CD4-positive, alpha-beta T cell treated with Interleukin-4 for 1 hour (primary cell): ENCODE measurements at regions not wholly inside any gene's neighbourhood (a gene's known extent, or its start where the extent isn't known, plus 50 kb on each side); places are given as distances from the start of the nearest gene placed in this dataset.
"Not testable (repeated sequence)": the region's sequence is repeated elsewhere in the genome, so short reads cannot be mapped to it uniquely, and the experiment has no call there.

Experiments
- DNase-seq, 2 donors: peaks; one replicate each; pipeline ENCODE4 v3.0.0-alpha.2; 2020 to 2022

GRCh38 chr10:124176349-124177179 lies 83.2 kb upstream of the CHST15 start:
- no peak for DNase-seq

- DNase-seq = no peak
Observed at GRCh38 chr10:124175701-124176348, 82.4 kb upstream of the CHST15 start.

- no peak for DNase-seq
Observed at GRCh38 chr10:124174673-124175645, 81.6 kb upstream of the CHST15 start.

DNA sequence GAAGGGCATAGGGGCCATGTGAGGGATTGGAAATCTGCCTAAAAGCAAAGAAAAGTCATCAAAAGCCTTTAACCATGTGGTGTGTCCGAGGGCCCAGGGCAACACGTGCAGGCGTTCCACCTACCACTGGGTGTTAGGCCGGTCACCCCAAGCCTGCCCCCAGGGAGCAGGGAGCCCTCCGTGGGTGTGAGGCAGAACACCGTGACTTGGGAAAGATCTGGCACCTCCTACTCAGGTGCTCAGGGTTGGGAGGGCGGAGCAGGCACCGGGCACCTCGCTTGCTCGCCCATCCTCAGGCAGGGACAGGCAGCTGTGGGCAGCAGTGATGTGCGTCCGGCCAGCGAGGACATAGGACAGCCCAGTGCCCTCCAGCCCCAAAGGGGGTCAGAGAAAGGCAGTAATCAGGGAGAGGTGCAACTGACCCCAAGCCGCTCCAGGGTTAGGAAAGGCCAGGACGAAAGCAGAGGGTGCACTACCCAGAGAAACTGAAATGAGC lies 80.7 kb upstream of the CHST15 start:
- DNase-seq = no peak

DNA sequence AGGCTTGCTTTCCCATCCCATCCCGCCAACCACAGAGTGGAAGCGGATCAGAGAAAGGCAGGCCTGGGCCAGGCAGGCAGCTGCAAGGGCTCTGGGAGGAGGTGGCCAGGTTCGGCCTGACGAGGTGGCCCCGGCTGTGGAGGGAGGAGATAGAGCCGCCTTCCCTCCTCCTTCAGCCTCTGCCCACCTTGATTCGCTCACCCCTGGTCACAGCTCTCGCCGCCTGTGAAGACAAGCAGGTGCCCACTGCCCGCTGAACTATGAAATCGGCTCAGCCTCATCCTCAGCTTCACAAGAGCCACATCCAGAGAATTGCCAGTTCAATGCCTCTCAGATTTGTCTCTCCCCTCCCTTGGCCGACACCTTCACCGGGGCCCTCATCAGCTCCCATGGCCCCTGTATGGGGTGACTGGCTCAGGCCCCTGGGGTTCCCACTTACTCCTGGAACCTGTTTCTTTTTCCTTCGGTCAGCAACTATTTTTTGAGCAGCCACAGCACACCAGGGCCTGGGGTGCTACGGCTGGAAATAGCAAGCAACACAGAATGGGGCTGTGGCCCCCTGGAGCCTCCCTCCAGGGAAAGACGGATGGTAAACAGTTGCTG lies 80.0 kb upstream of the CHST15 start:
- DNase-seq = no peak

GRCh38 chr10:124172181-124172916 lies 79.0 kb upstream of the CHST15 start:
- no peak for DNase-seq

- DNase-seq = peak in 1 of 2 donors; percentile 2
Observed at GRCh38 chr10:124171561-124171960, 78.2 kb upstream of the CHST15 start.

DNA sequence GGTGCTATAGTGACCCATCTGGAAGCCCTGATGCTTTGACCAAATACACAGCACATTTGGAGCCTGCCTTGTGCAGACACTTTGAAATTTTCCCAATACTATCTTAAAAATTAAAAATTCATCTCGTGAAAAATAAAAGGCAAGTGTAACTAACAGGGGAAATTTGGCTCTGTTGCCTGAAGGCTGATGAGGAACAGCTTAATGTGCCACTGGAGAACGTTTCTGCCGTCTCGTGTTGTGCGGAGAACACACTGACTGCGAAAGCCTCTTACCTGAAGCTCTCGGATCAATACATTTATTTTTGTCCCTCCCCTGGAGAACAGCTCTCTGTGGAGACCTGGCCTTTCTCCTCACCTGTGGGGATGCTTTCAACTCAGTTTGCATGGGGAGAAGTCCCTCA lies 77.2 kb upstream of the CHST15 start:
- no peak for DNase-seq

- no peak for DNase-seq
Observed at GRCh38 chr10:124168991-124169802, 75.8 kb upstream of the CHST15 start.

GRCh38 chr10:124168581-124168980 lies 75.2 kb upstream of the CHST15 start:
- DNase-seq = no peak

- not testable (repeated sequence) for DNase-seq
Observed at GRCh38 chr10:124167925-124168324, 74.5 kb upstream of the CHST15 start.

DNA sequence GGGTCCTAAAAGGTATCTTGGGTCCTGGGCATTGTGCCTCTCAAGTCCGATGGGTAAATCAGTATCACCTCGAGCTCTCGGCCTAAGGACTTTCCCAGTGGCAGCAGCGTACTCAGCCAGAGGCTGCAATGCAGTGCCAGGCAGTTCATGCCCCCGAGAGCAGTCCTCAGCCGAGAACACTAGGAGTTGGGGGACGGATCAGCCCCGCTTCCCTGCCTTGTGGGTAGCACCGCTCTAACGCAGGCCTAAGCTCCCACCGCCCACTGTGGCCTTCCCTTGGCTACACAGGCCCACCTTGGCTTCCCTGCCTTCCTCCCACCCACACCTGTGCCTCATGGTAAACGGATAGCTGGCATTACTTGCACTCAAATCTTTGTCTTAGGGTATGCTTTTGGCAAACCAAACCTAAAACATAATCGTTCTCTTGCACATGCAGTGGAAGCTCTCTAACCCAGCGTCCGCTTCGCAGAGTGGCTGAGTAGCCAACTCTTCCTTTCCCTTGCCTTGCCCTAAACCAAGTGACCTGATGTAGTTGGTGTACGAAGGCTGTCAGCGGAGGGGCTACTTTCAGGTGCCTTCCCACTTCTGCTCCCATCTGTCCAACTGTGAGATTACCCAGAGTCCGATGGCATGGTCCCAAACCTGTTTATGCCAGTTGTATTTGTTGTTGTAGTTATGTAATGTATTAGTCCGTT lies 73.2 kb upstream of the CHST15 start:
- no peak for DNase-seq

DNA sequence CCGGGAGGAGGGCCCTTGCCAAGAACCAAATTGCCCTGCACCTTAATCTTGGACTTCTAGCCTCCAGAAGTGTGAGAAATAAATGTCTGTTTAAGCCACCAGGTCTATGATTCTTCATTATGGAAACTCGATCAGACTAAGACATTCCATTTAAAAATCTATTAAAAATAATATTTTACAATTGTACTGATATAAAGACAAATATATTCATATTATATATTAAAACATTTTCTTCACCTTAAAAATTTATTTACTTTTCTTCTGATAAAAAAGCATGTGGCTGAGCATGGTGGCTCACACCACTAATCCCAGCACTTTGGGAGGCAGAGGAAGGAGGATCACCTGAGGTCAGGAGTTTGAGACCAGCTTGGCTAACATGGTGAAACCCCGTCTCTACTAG lies 72.4 kb upstream of the CHST15 start:
- no peak for DNase-seq

DNA sequence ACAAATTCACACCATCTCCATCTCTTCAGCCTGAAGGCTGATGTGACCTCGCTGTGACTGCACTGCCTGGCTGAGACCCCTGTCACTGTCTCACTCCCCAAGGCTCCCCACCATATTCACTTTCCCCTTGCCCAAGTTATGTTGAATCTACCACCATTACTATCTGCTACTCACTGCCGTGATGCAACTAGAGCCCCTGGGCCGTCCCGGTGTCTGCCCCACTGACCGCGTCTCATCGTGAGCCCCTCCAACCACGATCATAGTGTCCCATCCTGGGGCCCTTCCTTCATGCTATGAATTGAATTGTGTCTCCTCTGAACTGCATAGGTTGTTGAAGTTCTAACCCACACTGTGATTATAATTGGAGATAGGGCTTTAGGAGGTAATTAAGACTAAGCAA lies 71.9 kb upstream of the CHST15 start:
- no peak for DNase-seq

GRCh38 chr10:124164264-124164663 lies 70.9 kb upstream of the CHST15 start:
- DNase-seq = no peak

GRCh38 chr10:124162774-124163354 lies 69.5 kb upstream of the CHST15 start:
- DNase-seq = no peak

GRCh38 chr10:124162136-124162535 lies 68.7 kb upstream of the CHST15 start:
- DNase-seq = no peak

DNA sequence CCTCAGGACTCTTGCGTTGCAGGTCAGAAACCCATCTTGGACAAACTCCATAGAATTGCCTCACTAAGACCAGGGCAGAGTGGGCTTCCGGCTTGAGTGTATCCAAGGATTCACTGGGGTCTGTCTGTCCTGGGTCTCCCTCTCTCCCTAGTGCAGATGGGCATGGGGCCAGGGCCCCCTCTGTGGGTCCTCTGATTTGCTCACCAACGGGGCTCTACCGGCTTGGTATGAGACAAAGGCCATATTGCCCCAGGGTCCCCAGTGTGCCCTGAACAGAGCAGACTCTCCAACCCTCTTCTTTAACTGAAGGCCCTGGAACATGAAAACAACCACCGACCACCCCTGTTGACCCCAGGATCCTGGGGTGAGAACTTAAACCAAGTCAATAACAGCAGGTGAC lies 68.2 kb upstream of the CHST15 start:
- no peak for DNase-seq

- DNase-seq = no peak
Observed at GRCh38 chr10:124160943-124161582, 67.7 kb upstream of the CHST15 start.
